K562 (cell line): ENCODE measurements at regions not wholly inside any gene's neighbourhood (a gene's known extent, or its start where the extent isn't known, plus 50 kb on each side); places are given as distances from the start of the nearest gene placed in this dataset.

Source experiments
- ATAC-seq: fragments of 200-7000 bp; cut with Tn5 transposase; 3 replicates; pipeline ENCODE4 v1.9.1; 2020; ENCODE audit warnings: moderate library complexity
- BruUV-seq: library from RNA; stranded (reverse); fragments of 400-500 nt; replicated peaks from 2 replicates; lab custom pipeline; 2021; lab: Mats Ljungman, UMichigan
- CTCF ChIA-PET: fragments of 300-600 bp; formaldehyde crosslinking; extraction: SDS; loops from one replicate; lab custom pipeline; 2021; ENCODE audit warnings: low intra/inter-chr PET ratio; lab: Yijun Ruan, JAX
- POLR2A ChIA-PET: fragments of 300-600, 350-650 bp; sonication (Branson Sonifier 250); formaldehyde crosslinking; extraction: SDS; loops from one replicate; lab custom pipeline; 2021; ENCODE audit warnings: antibody characterized with exemption, inconsistent platforms; lab: Yijun Ruan, JAX
- DNase-seq, 4 experiments: peaks; one replicate each; pipeline versions ENCODE4 v3.0.0 to v3.0.0-alpha.2; 2011 to 2018; ENCODE audit warnings: low spot score in 3 of 4, mixed read lengths in 3 of 4; ENCODE audit errors: extremely low read depth in 1 of 4
- FAIRE-seq: peaks from 2 replicates; lab custom pipeline; 2011; peaks lifted over from hg19 to GRCh38; lab: Jason Lieb, UNC
- H2AFZ ChIP-seq: 2 replicates; pipeline ENCODE4 v1.6.0; 2011; ENCODE audit warnings: low read depth, low read length, control low read depth, inconsistent platforms
- H3K27ac ChIP-seq: fragments of 200-600 bp; 3 replicates; pipeline ENCODE4 v1.8.0; 2011; ENCODE audit warnings: low read depth, mild to moderate bottlenecking, control low read depth, inconsistent platforms, low read length, moderate library complexity, mixed read lengths; ENCODE audit errors: extremely low read depth
- H3K27me3 ChIP-seq, 2 experiments: fragments of 300-600 bp in 1 of 2; 2 replicates in 1 of 2; 3 replicates in 1 of 2; pipeline versions ENCODE4 v1.6.0 to v1.8.0; 2011; ENCODE audit warnings: inconsistent platforms in 2 of 2, low read length in 2 of 2, mild to moderate bottlenecking in 1 of 2, mixed read lengths in 1 of 2, moderate library complexity in 1 of 2; ENCODE audit not compliant: control insufficient read depth in 2 of 2, insufficient read depth in 2 of 2
- H3K36me3 ChIP-seq: fragments of 300-600 bp; 3 replicates; pipeline ENCODE4 v1.8.0; 2011; ENCODE audit warnings: mild to moderate bottlenecking, low read length, inconsistent platforms; ENCODE audit not compliant: control insufficient read depth, insufficient read depth
- H3K4me1 ChIP-seq, 2 experiments: fragments of 200-600 bp in 1 of 2; replicated peaks in 1 of 2; 2 replicates in 1 of 2; 3 replicates in 1 of 2; pipeline versions ENCODE4 v1.5.1 to v1.8.0; 2011; ENCODE audit warnings: inconsistent platforms in 2 of 2, low read length in 2 of 2, mild to moderate bottlenecking in 1 of 2, mixed read lengths in 1 of 2, moderate library complexity in 1 of 2; ENCODE audit not compliant: control insufficient read depth in 2 of 2, insufficient read depth in 2 of 2
- H3K4me2 ChIP-seq: 2 replicates; pipeline ENCODE4 v1.6.1; 2011; ENCODE audit warnings: low read length, control low read depth, inconsistent platforms, mixed read lengths; ENCODE audit not compliant: insufficient read depth
- H3K4me3 ChIP-seq: fragments of 200-600 bp; sonication (generic), shearing (Covaris generic); 2 replicates; pipeline ENCODE4 v1.5.1; 2016; ENCODE audit warnings: control low read depth, inconsistent platforms
- H3K79me2 ChIP-seq: fragments of 200-600 bp; 3 replicates; pipeline ENCODE4 v1.8.0; 2011; ENCODE audit warnings: low read length, inconsistent platforms; ENCODE audit not compliant: control insufficient read depth, insufficient read depth
- H3K9ac ChIP-seq, 2 experiments: 2 replicates each; pipeline versions ENCODE4 v1.6.0 to v1.6.1; 2011; ENCODE audit warnings: low read depth in 2 of 2, low read length in 2 of 2, control low read depth in 1 of 2, inconsistent platforms in 1 of 2, mild to moderate bottlenecking in 1 of 2, mixed read lengths in 1 of 2; ENCODE audit not compliant: insufficient read depth in 1 of 2
- H3K9me1 ChIP-seq: one replicate; pipeline ENCODE4 v1.6.0; 2011; ENCODE audit warnings: inconsistent platforms, mild to moderate bottlenecking, low read length, moderate library complexity; ENCODE audit not compliant: control insufficient read depth, insufficient read depth
- H3K9me3 ChIP-seq: replicated peaks from 2 replicates; pipeline ENCODE4 v1.5.1; 2011; ENCODE audit warnings: low read depth, low read length, inconsistent platforms; ENCODE audit not compliant: control insufficient read depth, insufficient read depth
- H4K20me1 ChIP-seq: replicated peaks from 2 replicates; pipeline ENCODE4 v1.6.1; 2011; ENCODE audit warnings: low read length, inconsistent platforms, mixed read lengths; ENCODE audit not compliant: control insufficient read depth, insufficient read depth
- BRD4 ChIP-seq: fragments of 200-600 bp; sonication (generic); IDR thresholded peaks from 2 replicates; pipeline ENCODE4 v1.6.1; 2017; ENCODE audit warnings: inconsistent platforms
- GABPB1 ChIP-seq: sonication (generic); formaldehyde crosslinking; IDR thresholded peaks from 2 replicates; pipeline ENCODE4 v1.8.0; 2022; ENCODE audit warnings: mild to moderate bottlenecking, missing genetic modification reagents
- ZNF274 ChIP-seq: IDR thresholded peaks from 2 replicates; pipeline ENCODE4 v1.6.1; 2011; ENCODE audit warnings: low read depth, mild to moderate bottlenecking, low read length, moderate library complexity, borderline replicate concordance
- ZNF79 ChIP-seq: fragments of 250-450 bp; sonication (Bioruptor Pico); IDR thresholded peaks from 2 replicates; pipeline ENCODE4 v1.4.0; 2020; ENCODE audit warnings: low read depth, mild to moderate bottlenecking, moderate library complexity
- WGBS: fragments of 100-300 bp; shearing (Covaris generic); methylation state at CpG from one replicate; pipeline ENCODE4 v1.1.6; 2016; ENCODE audit warnings: low coverage, mixed read lengths; ENCODE audit not compliant: insufficient coverage; ENCODE audit errors: missing lambda C conversion rate; 5-methylcytosine and 5-hydroxymethylcytosine counted together
- in situ Hi-C: fragments of 300-500 bp; cut with MboI; formaldehyde crosslinking; loops from 4 replicates; pipeline ENCODE4 v1.15.0; 2018; ENCODE audit warnings: inconsistent platforms, mixed read lengths
- intact Hi-C: fragments of 100-400 bp; cut with micrococcal nuclease; formaldehyde crosslinking; loops from 2 replicates; pipeline ENCODE4 v1.14.2; 2022
- TF ChIP-seq, protein P1 (sequence below): fragments of 450-650 bp; formaldehyde crosslinking; conservative IDR thresholded peaks from 2 replicates; pipeline ENCODE4 v1.4.0; 2022; ENCODE audit warnings: mild to moderate bottlenecking, missing genetic modification characterization
- TF ChIP-seq, protein P2 (sequence below), 2 experiments: fragments of 200-800 bp in 1 of 2; sonication (Bioruptor generic) in 1 of 2; sonication (generic) in 1 of 2; formaldehyde crosslinking in 1 of 2; IDR thresholded peaks in 1 of 2; conservative IDR thresholded peaks in 1 of 2; 2 replicates each; pipeline versions ENCODE4 v1.5.0 to v1.6.1; 2016 to 2020; ENCODE audit warnings: missing compliant biosample characterization in 1 of 2, missing genetic modification characterization in 1 of 2, missing genetic modification reagents in 1 of 2
- TF ChIP-seq, protein P3 (sequence below): fragments of 450-650 bp; IDR thresholded peaks from 2 replicates; pipeline ENCODE4 v1.6.1; 2016; ENCODE audit warnings: borderline replicate concordance

DNA sequence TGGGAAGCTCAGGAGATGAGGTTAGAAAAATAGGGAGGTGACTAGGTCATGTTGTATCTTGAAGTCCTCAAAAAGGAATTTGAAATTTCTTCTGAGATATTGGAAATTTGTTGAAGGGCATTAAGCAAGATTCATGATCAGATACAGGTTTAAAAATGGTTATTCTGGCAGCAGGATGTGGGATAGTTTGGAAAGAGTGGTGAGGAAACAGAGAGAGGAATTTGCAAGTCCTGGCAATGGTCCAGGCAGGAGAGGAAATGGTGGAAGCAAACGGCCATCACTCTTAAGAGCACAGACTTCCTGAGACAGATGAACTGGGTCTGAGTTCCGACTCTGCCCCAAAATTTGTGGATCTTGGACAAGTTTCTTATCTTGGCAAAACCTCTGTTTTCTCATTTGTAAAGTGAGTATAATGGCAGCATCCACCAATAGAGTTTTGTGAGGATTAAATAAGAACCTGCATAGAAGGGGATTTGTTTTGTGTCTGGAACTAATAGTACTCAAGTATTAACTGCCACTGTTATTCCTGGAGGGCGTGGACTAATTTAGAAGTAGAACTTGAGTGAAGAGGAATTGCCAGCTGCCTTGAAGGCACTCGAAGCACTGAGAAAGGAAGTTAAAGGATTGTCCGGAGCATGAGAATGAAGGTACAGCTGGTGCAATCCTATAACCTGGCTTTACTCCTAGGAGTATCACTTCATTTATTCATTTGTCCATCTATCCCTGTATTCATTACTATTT is 99.6 kb downstream of the CCNA1 start:
- H3K27ac ChIP-seq, result no peak overlapping the region
- no peaks in the 10 kb centered on the region for H4K20me1 ChIP-seq
- no peaks in the 10 kb centered on the region for H3K9me3 ChIP-seq
- CTCF ChIA-PET, result interaction anchor here (0.5 kb wide), 1 partner anchor 417 kb away, joined by 3 read pairs; no protein-coding TSS in a partner anchor
- H3K9ac ChIP-seq, result no peak overlapping the region
- TF ChIP-seq, protein P1, sequence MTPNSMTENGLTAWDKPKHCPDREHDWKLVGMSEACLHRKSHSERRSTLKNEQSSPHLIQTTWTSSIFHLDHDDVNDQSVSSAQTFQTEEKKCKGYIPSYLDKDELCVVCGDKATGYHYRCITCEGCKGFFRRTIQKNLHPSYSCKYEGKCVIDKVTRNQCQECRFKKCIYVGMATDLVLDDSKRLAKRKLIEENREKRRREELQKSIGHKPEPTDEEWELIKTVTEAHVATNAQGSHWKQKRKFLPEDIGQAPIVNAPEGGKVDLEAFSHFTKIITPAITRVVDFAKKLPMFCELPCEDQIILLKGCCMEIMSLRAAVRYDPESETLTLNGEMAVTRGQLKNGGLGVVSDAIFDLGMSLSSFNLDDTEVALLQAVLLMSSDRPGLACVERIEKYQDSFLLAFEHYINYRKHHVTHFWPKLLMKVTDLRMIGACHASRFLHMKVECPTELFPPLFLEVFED (CRISPR knock-in tag), result no peak
- TF ChIP-seq BRD4 (no peak), ZNF274 (no peak), ZNF79 (CRISPR knock-in tag) (no peak), GABPB1 (CRISPR knock-in tag) (no peak)
- TF ChIP-seq, protein P2, sequence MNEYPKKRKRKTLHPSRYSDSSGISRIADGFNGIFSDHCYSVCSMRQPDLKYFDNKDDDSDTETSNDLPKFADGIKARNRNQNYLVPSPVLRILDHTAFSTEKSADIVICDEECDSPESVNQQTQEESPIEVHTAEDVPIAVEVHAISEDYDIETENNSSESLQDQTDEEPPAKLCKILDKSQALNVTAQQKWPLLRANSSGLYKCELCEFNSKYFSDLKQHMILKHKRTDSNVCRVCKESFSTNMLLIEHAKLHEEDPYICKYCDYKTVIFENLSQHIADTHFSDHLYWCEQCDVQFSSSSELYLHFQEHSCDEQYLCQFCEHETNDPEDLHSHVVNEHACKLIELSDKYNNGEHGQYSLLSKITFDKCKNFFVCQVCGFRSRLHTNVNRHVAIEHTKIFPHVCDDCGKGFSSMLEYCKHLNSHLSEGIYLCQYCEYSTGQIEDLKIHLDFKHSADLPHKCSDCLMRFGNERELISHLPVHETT (CRISPR knock-in tag; conservative IDR thresholded peaks at IDR 0.05 in 1 of 2, IDR thresholded peaks at IDR 0.05 in 1 of 2), result no peak
- TF ChIP-seq, protein P3, sequence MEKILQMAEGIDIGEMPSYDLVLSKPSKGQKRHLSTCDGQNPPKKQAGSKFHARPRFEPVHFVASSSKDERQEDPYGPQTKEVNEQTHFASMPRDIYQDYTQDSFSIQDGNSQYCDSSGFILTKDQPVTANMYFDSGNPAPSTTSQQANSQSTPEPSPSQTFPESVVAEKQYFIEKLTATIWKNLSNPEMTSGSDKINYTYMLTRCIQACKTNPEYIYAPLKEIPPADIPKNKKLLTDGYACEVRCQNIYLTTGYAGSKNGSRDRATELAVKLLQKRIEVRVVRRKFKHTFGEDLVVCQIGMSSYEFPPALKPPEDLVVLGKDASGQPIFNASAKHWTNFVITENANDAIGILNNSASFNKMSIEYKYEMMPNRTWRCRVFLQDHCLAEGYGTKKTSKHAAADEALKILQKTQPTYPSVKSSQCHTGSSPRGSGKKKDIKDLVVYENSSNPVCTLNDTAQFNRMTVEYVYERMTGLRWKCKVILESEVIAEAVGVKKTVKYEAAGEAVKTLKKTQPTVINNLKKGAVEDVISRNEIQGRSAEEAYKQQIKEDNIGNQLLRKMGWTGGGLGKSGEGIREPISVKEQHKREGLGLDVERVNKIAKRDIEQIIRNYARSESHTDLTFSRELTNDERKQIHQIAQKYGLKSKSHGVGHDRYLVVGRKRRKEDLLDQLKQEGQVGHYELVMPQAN, result no peak
- TF ChIP-seq, all 486 proteins: peak for 0
- DNase-seq (no peak), FAIRE-seq (no peak), ATAC-seq (no peak)
- 0% methylated on average over 5 of the region's 5 CpGs for WGBS
- H3K4me2 ChIP-seq, result no peak overlapping the region
- in situ Hi-C loops (no loop called here), intact Hi-C loops (no loop called here)
- no peaks in the 10 kb centered on the region for H3K36me3 ChIP-seq
- no peaks in the 10 kb centered on the region for H3K4me1 ChIP-seq
- H2AFZ ChIP-seq, result no peak overlapping the region
- no peaks in the 10 kb centered on the region for H3K27me3 ChIP-seq
- no peaks in the 10 kb centered on the region for H3K9me1 ChIP-seq
- no TSS peak for BruUV-seq
- POLR2A ChIA-PET, result no interaction called here
- no peak overlapping the region for H3K4me3 ChIP-seq
- no peaks in the 10 kb centered on the region for H3K79me2 ChIP-seq
